ENCODE measurements at regions not wholly inside any gene's neighbourhood (a gene's known extent, or its start where the extent isn't known, plus 50 kb on each side); places are given as distances from the start of the nearest gene placed in this dataset.

DNA sequence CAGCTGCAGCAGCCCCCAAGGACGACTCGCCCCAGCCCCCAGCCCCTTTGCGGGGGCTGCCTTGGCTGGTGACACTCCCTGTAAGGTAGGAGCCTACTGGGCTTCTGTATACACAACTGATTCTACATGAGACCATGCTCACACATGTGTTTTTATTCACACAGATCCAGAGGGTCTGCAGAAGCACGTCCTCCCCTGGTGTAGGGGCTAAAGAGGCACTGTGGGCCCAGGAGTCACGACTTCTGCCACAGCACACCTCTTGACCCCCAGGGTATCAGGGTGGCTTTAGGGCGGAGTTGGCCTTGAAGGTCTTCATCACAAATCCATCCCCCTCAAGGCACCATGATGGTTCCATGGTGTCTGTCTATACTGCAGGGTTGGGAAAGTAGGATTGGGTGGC, 931.2 kb downstream of the TBC1D22A start:
- Histone ChIP-seq H3K4me2 (ENCODE audit: low read length) (no peak overlapping the region), H3K9ac (ENCODE audit: low read length) (no peak overlapping the region), H3K27ac (ENCODE audit: low read depth, low read length) (no peak overlapping the region), H3K27me3 (ENCODE audit: insufficient read depth, low read length) (no peaks in the 10 kb centered on the region), H3K79me2 (ENCODE audit: insufficient read depth, low read length) (no peaks in the 10 kb centered on the region), H3K4me3 (replicated peaks in 1 of 2; ENCODE audit: low read depth in 1 of 2, low read length in 2 of 2) (no peak overlapping the region), H2AFZ (ENCODE audit: low read depth, low read length, poor library complexity, severe bottlenecking) (no peak overlapping the region), H3K9me2 (ENCODE audit: insufficient read depth) (no peaks in the 10 kb centered on the region), H4K20me1 (ENCODE audit: insufficient read depth) (no peaks in the 10 kb centered on the region), H3K4me1 (ENCODE audit: control insufficient read depth in 1 of 2, insufficient read depth in 2 of 2, low read length in 2 of 2) (no peaks in the 10 kb centered on the region), H3K9me3 (ENCODE audit: control insufficient read depth in 1 of 2, insufficient read depth in 1 of 2, low read depth in 1 of 2, low read length in 2 of 2) (no peaks in the 10 kb centered on the region; a peak in 1 of 4 replicates), H3K36me3 (ENCODE audit: control insufficient read depth in 1 of 2, insufficient read depth in 2 of 2, low read length in 2 of 2) (no peaks in the 10 kb centered on the region; a peak in 2 of 4 replicates)
- intact Hi-C loops (cut with micrococcal nuclease), result no loop called here
- ATAC-seq (no peak), DNase-seq (ENCODE audit: low read depth, low spot score) (no peak)
- CTCF ChIA-PET, result no interaction called here
- TF ChIP-seq POLR2A (IDR thresholded peaks at IDR 0.05; ENCODE audit: borderline replicate concordance, extremely low read depth, insufficient read depth, insufficient read length) (no peak), ZFX (IDR thresholded peaks at IDR 0.05) (no peak), EGR1 (IDR thresholded peaks at IDR 0.05; ENCODE audit: low read depth) (no peak), JUND (IDR thresholded peaks at IDR 0.05) (no peak), EZH2phosphoT487 (IDR thresholded peaks at IDR 0.05; ENCODE audit: borderline replicate concordance) (no peak), CEBPB (IDR thresholded peaks at IDR 0.05; ENCODE audit: low read depth) (no peak), ZNF274 (IDR thresholded peaks at IDR 0.05; ENCODE audit: low read depth, low read length) (no peak), SP1 (IDR thresholded peaks at IDR 0.05; ENCODE audit: low read depth) (no peak), MAX (IDR thresholded peaks at IDR 0.05) (no peak), POLR2AphosphoS5 (IDR thresholded peaks at IDR 0.05; ENCODE audit: low read depth, low read length) (no peak), SIN3A (IDR thresholded peaks at IDR 0.05; ENCODE audit: low read depth) (no peak)
- TF ChIP-seq, protein P1, sequence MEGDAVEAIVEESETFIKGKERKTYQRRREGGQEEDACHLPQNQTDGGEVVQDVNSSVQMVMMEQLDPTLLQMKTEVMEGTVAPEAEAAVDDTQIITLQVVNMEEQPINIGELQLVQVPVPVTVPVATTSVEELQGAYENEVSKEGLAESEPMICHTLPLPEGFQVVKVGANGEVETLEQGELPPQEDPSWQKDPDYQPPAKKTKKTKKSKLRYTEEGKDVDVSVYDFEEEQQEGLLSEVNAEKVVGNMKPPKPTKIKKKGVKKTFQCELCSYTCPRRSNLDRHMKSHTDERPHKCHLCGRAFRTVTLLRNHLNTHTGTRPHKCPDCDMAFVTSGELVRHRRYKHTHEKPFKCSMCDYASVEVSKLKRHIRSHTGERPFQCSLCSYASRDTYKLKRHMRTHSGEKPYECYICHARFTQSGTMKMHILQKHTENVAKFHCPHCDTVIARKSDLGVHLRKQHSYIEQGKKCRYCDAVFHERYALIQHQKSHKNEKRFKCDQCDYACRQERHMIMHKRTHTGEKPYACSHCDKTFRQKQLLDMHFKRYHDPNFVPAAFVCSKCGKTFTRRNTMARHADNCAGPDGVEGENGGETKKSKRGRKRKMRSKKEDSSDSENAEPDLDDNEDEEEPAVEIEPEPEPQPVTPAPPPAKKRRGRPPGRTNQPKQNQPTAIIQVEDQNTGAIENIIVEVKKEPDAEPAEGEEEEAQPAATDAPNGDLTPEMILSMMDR (IDR thresholded peaks at IDR 0.05 in 2 of 3, conservative IDR thresholded peaks at IDR 0.05 in 1 of 3; ENCODE audit: borderline replicate concordance in 1 of 3, insufficient read depth in 1 of 3, low read depth in 2 of 3, low read length in 2 of 3), result no peak
- BruUV-seq (replicated peaks), result no TSS peak
- POLR2A ChIA-PET, result no interaction called here
- RAD21 ChIA-PET (ENCODE audit: low non-redundant PET in 1 of 2, low total read pairs in 2 of 2, uncharacterized antibody in 2 of 2, unreplicated experiment in 2 of 2), result no interaction called here
